A673 (cell line): ENCODE measurements at regions not wholly inside any gene's neighbourhood (a gene's known extent, or its start where the extent isn't known, plus 50 kb on each side); places are given as distances from the start of the nearest gene placed in this dataset.

Source experiments
- BruUV-seq: library from RNA; stranded (reverse); fragments of 400-500 nt; replicated peaks from 2 replicates; lab custom pipeline; 2021; lab: Mats Ljungman, UMichigan
- CTCF ChIA-PET: fragments of 300-600 bp; sonication (Branson Sonifier 250); formaldehyde crosslinking; loops from one replicate; lab custom pipeline; 2022; ENCODE audit warnings: antibody characterized with exemption; lab: Charles Lee
- POLR2A ChIA-PET: fragments of 300-600 bp; sonication (Branson Sonifier 250); formaldehyde crosslinking; loops from one replicate; lab custom pipeline; 2022; ENCODE audit warnings: antibody characterized with exemption; ENCODE audit not compliant: low non-redundant PET; lab: Charles Lee
- DNase-seq: peaks from one replicate; pipeline ENCODE4 v3.0.0-alpha.2; 2015; ENCODE audit warnings: low spot score
- H3K27ac ChIP-seq: fragments of 200-600 bp; sonication (generic); 2 replicates; pipeline ENCODE4 v1.5.1; 2016; ENCODE audit warnings: mixed run types, low read depth, mild to moderate bottlenecking, mixed read lengths, antibody characterized with exemption, low read length; ENCODE audit not compliant: poor library complexity, severe bottlenecking
- H3K27me3 ChIP-seq: fragments of 200-600 bp; sonication (generic); replicated peaks from 2 replicates; pipeline ENCODE4 v1.6.1; 2017; ENCODE audit warnings: mixed run types, low read depth, mild to moderate bottlenecking, mixed read lengths, antibody characterized with exemption, low read length; ENCODE audit not compliant: insufficient read depth, poor library complexity
- H3K36me3 ChIP-seq: fragments of 200-600 bp; sonication (generic); 2 replicates; pipeline ENCODE4 v1.6.1; 2016; ENCODE audit warnings: mixed run types, mild to moderate bottlenecking, mixed read lengths, antibody characterized with exemption, low read length; ENCODE audit not compliant: insufficient read depth, poor library complexity, severe bottlenecking
- H3K4me1 ChIP-seq: fragments of 200-600 bp; sonication (generic); 2 replicates; pipeline ENCODE4 v1.6.1; 2017; ENCODE audit warnings: mixed run types, mild to moderate bottlenecking, mixed read lengths, antibody characterized with exemption, low read length; ENCODE audit not compliant: insufficient read depth, poor library complexity, severe bottlenecking
- H3K4me3 ChIP-seq: fragments of 200-600 bp; sonication (generic); 2 replicates; pipeline ENCODE4 v1.5.1; 2016; ENCODE audit warnings: low read depth, mixed run types, mild to moderate bottlenecking, mixed read lengths, low read length; ENCODE audit not compliant: poor library complexity, severe bottlenecking
- H3K9me3 ChIP-seq: fragments of 200-600 bp; sonication (generic); 2 replicates; pipeline ENCODE4 v1.6.1; 2016; ENCODE audit warnings: mixed run types, low read depth, mild to moderate bottlenecking, mixed read lengths, antibody characterized with exemption, low read length; ENCODE audit not compliant: poor library complexity, severe bottlenecking
- EZH2 ChIP-seq: fragments of 200-600 bp; sonication (generic); IDR thresholded peaks from 2 replicates; pipeline ENCODE4 v1.6.1; 2017; ENCODE audit warnings: borderline replicate concordance, low read depth, mild to moderate bottlenecking, mixed read lengths, antibody characterized with exemption, low read length; ENCODE audit not compliant: poor library complexity, severe bottlenecking
- intact Hi-C: fragments of 100-400 bp; cut with micrococcal nuclease; formaldehyde crosslinking; loops from one replicate; pipeline ENCODE4 v1.10.0; 2022; ENCODE audit not compliant: unreplicated experiment
- TF ChIP-seq, protein P1 (sequence below): fragments of 300-800, 200-600 bp; sonication (generic); conservative IDR thresholded peaks from 2 replicates; pipeline ENCODE4 v1.5.1; 2017; ENCODE audit warnings: low read depth, mild to moderate bottlenecking, antibody characterized with exemption, low read length, moderate library complexity, mixed read lengths

DNA sequence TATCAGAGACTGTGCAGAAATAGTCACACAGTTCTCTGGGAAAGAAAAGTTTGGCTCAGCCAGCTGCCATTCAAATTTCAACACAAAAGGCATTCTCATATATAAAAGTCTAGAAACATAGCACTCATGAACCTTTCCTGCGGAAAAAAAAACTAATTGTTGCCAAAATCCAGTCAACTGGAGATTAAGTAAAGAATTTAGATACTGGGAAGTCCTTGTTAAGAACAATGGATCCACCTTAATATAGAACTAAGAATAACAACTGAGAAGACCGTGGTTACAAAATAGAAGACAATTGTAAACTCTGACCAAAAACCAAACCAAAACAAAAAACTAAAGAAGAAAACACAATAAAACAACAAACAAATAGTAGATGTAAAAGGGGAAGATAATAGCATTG is 238.8 kb upstream of the PCSK5 start:
- Histone ChIP-seq H3K27ac (no peak overlapping the region), H3K27me3 (no peaks in the 10 kb centered on the region), H3K36me3 (no peaks in the 10 kb centered on the region), H3K9me3 (no peaks in the 10 kb centered on the region), H3K4me3 (no peak overlapping the region), H3K4me1 (no peaks in the 10 kb centered on the region)
- ChIA-PET CTCF (no interaction called here), POLR2A (no interaction called here)
- intact Hi-C loops = no loop called here
- DNase-seq = no peak
- TF ChIP-seq, protein P1, sequence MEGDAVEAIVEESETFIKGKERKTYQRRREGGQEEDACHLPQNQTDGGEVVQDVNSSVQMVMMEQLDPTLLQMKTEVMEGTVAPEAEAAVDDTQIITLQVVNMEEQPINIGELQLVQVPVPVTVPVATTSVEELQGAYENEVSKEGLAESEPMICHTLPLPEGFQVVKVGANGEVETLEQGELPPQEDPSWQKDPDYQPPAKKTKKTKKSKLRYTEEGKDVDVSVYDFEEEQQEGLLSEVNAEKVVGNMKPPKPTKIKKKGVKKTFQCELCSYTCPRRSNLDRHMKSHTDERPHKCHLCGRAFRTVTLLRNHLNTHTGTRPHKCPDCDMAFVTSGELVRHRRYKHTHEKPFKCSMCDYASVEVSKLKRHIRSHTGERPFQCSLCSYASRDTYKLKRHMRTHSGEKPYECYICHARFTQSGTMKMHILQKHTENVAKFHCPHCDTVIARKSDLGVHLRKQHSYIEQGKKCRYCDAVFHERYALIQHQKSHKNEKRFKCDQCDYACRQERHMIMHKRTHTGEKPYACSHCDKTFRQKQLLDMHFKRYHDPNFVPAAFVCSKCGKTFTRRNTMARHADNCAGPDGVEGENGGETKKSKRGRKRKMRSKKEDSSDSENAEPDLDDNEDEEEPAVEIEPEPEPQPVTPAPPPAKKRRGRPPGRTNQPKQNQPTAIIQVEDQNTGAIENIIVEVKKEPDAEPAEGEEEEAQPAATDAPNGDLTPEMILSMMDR = no peak
- BruUV-seq = no TSS peak

DNA sequence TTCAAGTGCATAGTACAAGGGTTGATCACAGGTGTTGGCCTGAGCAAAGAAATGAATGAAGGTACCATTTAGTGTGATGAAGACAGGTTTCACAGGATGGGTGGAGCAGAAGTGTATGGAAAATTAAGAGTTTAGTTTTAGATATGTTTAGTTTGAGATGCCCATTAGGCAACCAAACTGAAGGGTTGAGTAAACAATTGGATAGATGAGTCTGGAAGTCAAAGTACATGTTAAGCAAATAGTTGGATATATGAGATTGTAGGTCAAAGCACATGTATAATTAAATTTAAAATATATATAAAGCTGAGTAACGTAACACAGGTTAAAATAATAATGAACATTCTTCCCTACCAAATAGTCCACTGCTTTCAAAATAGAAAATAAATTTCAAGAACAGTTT is 237.1 kb upstream of the PCSK5 start:
- Histone ChIP-seq H3K27ac (no peak overlapping the region), H3K27me3 (no peaks in the 10 kb centered on the region), H3K36me3 (no peaks in the 10 kb centered on the region), H3K4me3 (no peak overlapping the region), H3K9me3 (no peaks in the 10 kb centered on the region), H3K4me1 (no peaks in the 10 kb centered on the region)
- intact Hi-C loops = no loop called here
- POLR2A ChIA-PET = no interaction called here
- DNase-seq = no peak
- TF ChIP-seq, protein P1 = no peak
- TF ChIP-seq EZH2 = no peak
- no TSS peak for BruUV-seq
- CTCF ChIA-PET = no interaction called here

DNA sequence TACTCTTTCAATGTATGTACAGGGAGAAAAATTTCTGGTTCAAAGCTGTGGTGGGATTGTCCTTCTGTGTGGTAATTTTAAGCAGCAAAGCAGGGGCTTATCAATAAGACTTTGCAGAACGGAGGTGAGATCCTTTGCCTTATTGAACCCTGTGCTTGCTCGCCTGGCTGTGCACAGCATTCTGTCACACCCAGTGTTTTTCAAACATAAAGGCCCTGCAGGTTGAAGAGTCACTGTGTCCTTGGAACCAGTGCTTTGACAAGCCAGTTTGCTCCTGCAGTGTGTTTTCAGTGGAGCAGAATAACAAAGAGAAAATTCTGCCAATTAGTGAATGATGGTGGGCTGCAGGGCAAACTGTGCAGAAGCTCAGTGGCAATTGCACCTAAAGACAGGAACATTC is 236.7 kb upstream of the PCSK5 start:
- BruUV-seq = no TSS peak

More for the DNA sequence above, 236.7 kb upstream of the PCSK5 start:
- intact Hi-C loops = no loop called here
- TF ChIP-seq EZH2 = no peak
- TF ChIP-seq, protein P1 = no peak
- Histone ChIP-seq H3K9me3 (no peaks in the 10 kb centered on the region), H3K27ac (no peak overlapping the region), H3K27me3 (no peaks in the 10 kb centered on the region), H3K4me1 (no peaks in the 10 kb centered on the region), H3K36me3 (no peaks in the 10 kb centered on the region), H3K4me3 (no peak overlapping the region)
- CTCF ChIA-PET = no interaction called here
- no peak for DNase-seq
- POLR2A ChIA-PET = no interaction called here
